Stimulated activated naive B cell treated with anti-CD40 and anti-IgM and Interleukin-4, amounts not matched to agents 10 μg/mL and 1 μg/mL and 100 μg/mL, for 72 hours (primary cell): ENCODE measurements at regions not wholly inside any gene's neighbourhood (a gene's known extent, or its start where the extent isn't known, plus 50 kb on each side); places are given as distances from the start of the nearest gene placed in this dataset.

Source experiments
- ATAC-seq, 2 donors: fragments of 150-1000 bp; cut with Tn5 transposase; replicated peaks; 2 replicates each; pipeline ENCODE4 v1.10.0; 2021; ENCODE audit warnings: moderate library complexity in 1 of 2
- DNase-seq: peaks from one replicate; pipeline ENCODE4 v3.0.0; 2021
- H3K27ac Mint-ChIP-seq: one replicate; pipeline ENCODE4 v1.8.0; 2022; ENCODE audit warnings: mild to moderate bottlenecking, mixed read lengths
- H3K27me3 Mint-ChIP-seq, 2 donors: one replicate each; pipeline ENCODE4 v1.8.0; 2022; ENCODE audit warnings: mixed read lengths in 2 of 2
- H3K36me3 Mint-ChIP-seq, 2 donors: one replicate each; pipeline ENCODE4 v1.8.0; 2022; ENCODE audit warnings: mixed read lengths in 2 of 2, mild to moderate bottlenecking in 1 of 2
- H3K4me1 Mint-ChIP-seq, 2 donors: one replicate each; pipeline ENCODE4 v1.8.0; 2022; ENCODE audit warnings: mixed read lengths in 2 of 2, mild to moderate bottlenecking in 1 of 2
- H3K4me3 Mint-ChIP-seq, 2 donors: one replicate each; pipeline ENCODE4 v1.8.0; 2022; ENCODE audit warnings: mild to moderate bottlenecking in 2 of 2, mixed read lengths in 2 of 2, moderate library complexity in 1 of 2
- H3K9me3 Mint-ChIP-seq, 2 donors: one replicate each; pipeline ENCODE4 v1.8.0; 2022; ENCODE audit warnings: mixed read lengths in 2 of 2, mild to moderate bottlenecking in 1 of 2

DNA sequence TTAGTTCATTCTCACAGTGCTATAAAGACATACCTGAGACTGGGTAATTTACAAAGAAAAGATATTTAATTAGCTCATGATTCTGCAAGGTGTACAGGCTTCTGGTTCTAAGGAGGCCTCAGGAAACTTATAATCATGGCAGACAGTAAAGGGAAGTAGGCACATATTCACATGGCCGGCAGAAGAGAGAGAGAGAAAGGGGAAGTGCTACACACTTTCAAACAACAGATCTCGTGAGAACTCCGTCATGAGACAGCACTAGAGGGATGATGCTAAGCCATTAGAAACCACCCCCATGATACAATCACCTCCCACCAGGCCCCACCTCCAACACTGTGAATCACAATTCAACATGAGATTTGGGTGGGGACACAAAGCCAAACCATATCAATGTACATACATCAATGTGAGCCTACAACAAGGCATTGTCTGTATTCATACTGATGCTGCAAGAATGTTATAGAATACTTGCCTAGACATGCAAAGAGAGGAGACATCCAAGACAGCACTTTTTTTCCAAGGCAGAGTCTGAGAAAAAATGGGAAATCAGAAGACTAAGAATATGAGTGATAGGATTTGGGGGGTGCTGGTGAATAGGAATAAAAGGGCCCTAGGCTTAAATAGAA is 114.8 kb upstream of the XYLT1 start:
- Mint-ChIP-seq H3K27ac (no peak overlapping the region), H3K36me3 (peaks cover 0 to 11% of the 10 kb centered on the region in 2 donors), H3K27me3 (peaks cover 27 to 34% of the 10 kb centered on the region in 2 donors), H3K4me1 (no peaks in the 10 kb centered on the region), H3K4me3 (no peak overlapping the region), H3K9me3 (peaks cover 17 to 27% of the 10 kb centered on the region in 2 donors)
- no peak for DNase-seq
- ATAC-seq, result peak in 1 of 2 donors; percentile 57

- H3K4me1 Mint-ChIP-seq, result peaks cover 4 to 7% of the 10 kb centered on the region in 2 donors
These were observed 108.5 kb upstream of the XYLT1 start for GRCh38 chr16:17578981-17579874.

GRCh38 chr16:17574256-17574655 is 103.5 kb upstream of the XYLT1 start:
- Mint-ChIP-seq H3K36me3 (no peaks in the 10 kb centered on the region), H3K4me3 (no peak overlapping the region), H3K9me3 (no peaks in the 10 kb centered on the region), H3K27me3 (peaks cover 8 to 10% of the 10 kb centered on the region in 2 donors), H3K4me1 (peaks cover 2 to 4% of the 10 kb centered on the region in 2 donors), H3K27ac (no peak overlapping the region)
- ATAC-seq, result no peak
- no peak for DNase-seq

More at GRCh38 chr16:17578981-17579874, 108.5 kb upstream of the XYLT1 start:
- Mint-ChIP-seq H3K36me3 (peaks cover 0 to 4% of the 10 kb centered on the region in 2 donors), H3K4me3 (peak overlapping the region in 1 of 2 donors; percentile 39), H3K27me3 (peaks cover 6 to 13% of the 10 kb centered on the region in 2 donors), H3K9me3 (peaks cover 5 to 11% of the 10 kb centered on the region in 2 donors), H3K27ac (no peak overlapping the region)
- peak; percentile 82 to 90 for ATAC-seq
- peak; percentile 46 for DNase-seq

- Mint-ChIP-seq H3K27me3 (peaks cover 8 to 10% of the 10 kb centered on the region in 2 donors), H3K4me3 (no peak overlapping the region), H3K36me3 (no peaks in the 10 kb centered on the region), H3K4me1 (no peaks in the 10 kb centered on the region), H3K27ac (no peak overlapping the region), H3K9me3 (no peaks in the 10 kb centered on the region)
- DNase-seq (no peak), ATAC-seq (no peak)
These were observed 101.4 kb upstream of the XYLT1 start for GRCh38 chr16:17572145-17572544.

GRCh38 chr16:17571499-17572093 is 100.8 kb upstream of the XYLT1 start:
- Mint-ChIP-seq H3K9me3 (no peaks in the 10 kb centered on the region), H3K27me3 (peaks cover 8 to 10% of the 10 kb centered on the region in 2 donors), H3K36me3 (no peaks in the 10 kb centered on the region), H3K27ac (no peak overlapping the region), H3K4me3 (no peak overlapping the region), H3K4me1 (no peaks in the 10 kb centered on the region)
- DNase-seq (no peak), ATAC-seq (no peak)

DNA sequence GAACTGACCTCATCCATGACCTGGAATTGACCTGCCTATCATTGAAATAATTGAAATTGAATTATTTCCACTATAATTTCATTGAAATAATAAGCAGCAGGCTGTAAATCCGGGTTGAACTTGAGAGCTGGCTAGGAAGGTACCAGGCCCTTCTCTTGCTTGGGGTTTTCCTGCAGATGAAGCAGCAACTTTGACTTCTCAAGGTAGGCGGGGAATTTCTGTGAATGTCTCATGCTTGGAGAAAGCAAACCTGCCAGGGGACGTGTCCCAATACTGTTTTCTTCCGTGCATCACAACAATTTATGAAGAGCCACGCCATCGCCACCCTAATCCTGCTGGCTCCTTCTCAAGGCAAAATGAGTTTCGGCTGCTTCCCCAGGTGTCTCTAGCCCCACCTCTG is 97.5 kb upstream of the XYLT1 start:
- ATAC-seq (no peak), DNase-seq (no peak)
- Mint-ChIP-seq H3K4me1 (peaks cover 0 to 2% of the 10 kb centered on the region in 2 donors), H3K27me3 (peaks cover 15 to 24% of the 10 kb centered on the region in 2 donors), H3K4me3 (no peak overlapping the region), H3K36me3 (peaks cover 0 to 1% of the 10 kb centered on the region in 2 donors), H3K9me3 (peaks cover 0 to 2% of the 10 kb centered on the region in 2 donors), H3K27ac (no peak overlapping the region)

- H3K9me3 Mint-ChIP-seq, result peaks cover 0 to 2% of the 10 kb centered on the region in 2 donors
- peaks cover 0 to 2% of the 10 kb centered on the region in 2 donors for H3K4me1 Mint-ChIP-seq
- H3K27ac Mint-ChIP-seq, result no peak overlapping the region
- no peak for DNase-seq
- no peak overlapping the region for H3K4me3 Mint-ChIP-seq
- H3K36me3 Mint-ChIP-seq, result peaks cover 0 to 1% of the 10 kb centered on the region in 2 donors
- H3K27me3 Mint-ChIP-seq, result peaks cover 20 to 31% of the 10 kb centered on the region in 2 donors
- no peak for ATAC-seq
These were observed 96.7 kb upstream of the XYLT1 start for GRCh38 chr16:17567455-17567854.

DNA sequence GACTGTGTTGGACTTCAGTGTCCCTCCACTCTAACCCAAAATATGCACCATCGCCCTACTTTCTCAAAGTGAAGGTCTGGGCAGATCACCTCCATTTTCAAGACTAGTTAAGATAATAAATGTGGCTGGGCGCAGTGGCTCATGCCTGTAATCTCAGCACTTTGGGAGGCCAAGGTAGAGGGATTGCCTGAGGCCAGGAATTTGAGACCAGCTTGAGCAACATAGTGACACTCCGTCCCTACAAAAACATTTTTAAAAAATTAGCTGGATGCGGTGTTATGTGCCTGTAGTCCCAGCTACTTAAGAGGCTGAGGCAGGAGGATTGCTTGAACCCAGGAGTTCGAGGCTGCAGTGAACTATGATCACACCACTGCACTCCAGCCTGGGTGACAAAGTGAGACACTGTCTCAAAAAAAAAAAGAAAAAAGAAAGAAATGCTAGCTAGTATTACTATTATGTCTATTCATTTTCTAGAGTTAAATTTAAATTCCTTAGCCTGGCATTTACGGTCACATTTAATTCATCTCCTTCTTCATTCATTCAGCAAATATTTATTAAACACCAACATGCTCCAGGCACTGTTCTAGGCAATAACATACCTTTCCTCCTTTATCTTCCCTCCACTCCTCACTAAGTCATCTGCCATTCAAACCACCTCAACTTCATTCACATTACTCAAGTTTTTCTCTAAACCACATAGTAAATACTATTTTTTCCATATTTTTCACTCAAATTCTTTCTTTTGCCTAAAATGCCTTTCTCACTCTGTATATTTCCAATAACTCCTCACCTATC is 96.1 kb upstream of the XYLT1 start:
- Mint-ChIP-seq H3K27ac (no peak overlapping the region), H3K4me1 (peaks cover 0 to 2% of the 10 kb centered on the region in 2 donors), H3K27me3 (peaks cover 23 to 34% of the 10 kb centered on the region in 2 donors), H3K9me3 (peaks cover 0 to 2% of the 10 kb centered on the region in 2 donors), H3K36me3 (peaks cover 0 to 1% of the 10 kb centered on the region in 2 donors), H3K4me3 (no peak overlapping the region)
- ATAC-seq, result no peak
- no peak for DNase-seq

- Mint-ChIP-seq H3K36me3 (peaks cover 0 to 1% of the 10 kb centered on the region in 2 donors), H3K27me3 (peaks cover 22 to 40% of the 10 kb centered on the region in 2 donors), H3K4me3 (no peak overlapping the region), H3K9me3 (peaks cover 0 to 2% of the 10 kb centered on the region in 2 donors), H3K27ac (no peak overlapping the region), H3K4me1 (peaks cover 0 to 2% of the 10 kb centered on the region in 2 donors)
- no peak for DNase-seq
- ATAC-seq, result no peak
These were observed 95.3 kb upstream of the XYLT1 start for GRCh38 chr16:17566075-17566474.

- ATAC-seq, result no peak
- Mint-ChIP-seq H3K36me3 (peaks cover 0 to 1% of the 10 kb centered on the region in 2 donors), H3K4me3 (no peak overlapping the region), H3K9me3 (peaks cover 0 to 2% of the 10 kb centered on the region in 2 donors), H3K27me3 (peaks cover 20 to 38% of the 10 kb centered on the region in 2 donors), H3K27ac (no peak overlapping the region), H3K4me1 (peaks cover 0 to 2% of the 10 kb centered on the region in 2 donors)
- DNase-seq, result no peak
These were observed 94.8 kb upstream of the XYLT1 start for GRCh38 chr16:17565605-17566004.

- peaks cover 0 to 2% of the 10 kb centered on the region in 2 donors for H3K9me3 Mint-ChIP-seq
- peaks cover 0 to 2% of the 10 kb centered on the region in 2 donors for H3K4me1 Mint-ChIP-seq
- peaks cover 0 to 1% of the 10 kb centered on the region in 2 donors for H3K36me3 Mint-ChIP-seq
- peaks cover 25 to 44% of the 10 kb centered on the region in 2 donors for H3K27me3 Mint-ChIP-seq
- no peak for DNase-seq
- ATAC-seq, result no peak
- no peak overlapping the region for H3K27ac Mint-ChIP-seq
- H3K4me3 Mint-ChIP-seq, result no peak overlapping the region
These were observed 94.1 kb upstream of the XYLT1 start for GRCh38 chr16:17564856-17565255.

DNA sequence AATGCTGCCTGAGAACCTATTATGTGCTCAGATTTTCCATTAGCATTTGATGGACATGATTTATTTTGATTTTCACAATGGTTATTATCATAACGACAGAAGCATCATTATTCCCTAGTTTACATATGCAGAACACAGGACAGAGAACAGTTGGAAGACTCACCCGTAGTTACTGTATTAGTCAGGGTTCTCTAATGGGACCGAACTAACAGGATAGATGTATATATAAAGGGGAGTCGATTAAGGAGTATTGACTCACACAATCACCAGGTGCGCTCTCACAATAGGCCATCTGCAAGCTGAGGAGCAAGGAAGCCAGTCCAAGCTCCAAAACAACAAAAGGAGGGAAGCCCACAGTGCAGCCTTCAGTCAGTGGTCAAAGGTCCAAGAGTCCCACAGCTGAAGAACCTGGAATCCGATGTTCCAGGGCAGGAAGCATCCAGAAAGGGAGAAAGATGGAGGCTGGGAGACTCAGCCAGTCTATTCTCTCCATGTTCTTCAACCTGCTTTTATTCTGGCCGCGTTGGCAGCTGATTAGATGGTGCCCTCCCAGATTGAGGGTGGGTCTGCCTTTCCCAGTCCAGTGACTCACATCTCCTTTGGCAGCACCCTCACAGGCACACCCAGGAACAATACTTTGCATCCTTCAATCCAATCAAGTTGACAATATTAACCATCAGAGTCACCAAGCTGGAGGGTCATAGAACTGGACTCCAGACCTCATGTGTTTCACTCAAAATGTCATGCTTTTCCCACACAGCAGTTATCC is 92.7 kb upstream of the XYLT1 start:
- no peak overlapping the region for H3K27ac Mint-ChIP-seq
- H3K27me3 Mint-ChIP-seq, result peaks cover 25 to 54% of the 10 kb centered on the region in 2 donors
- peaks cover 0 to 2% of the 10 kb centered on the region in 2 donors for H3K4me1 Mint-ChIP-seq
- H3K36me3 Mint-ChIP-seq, result peaks cover 0 to 1% of the 10 kb centered on the region in 2 donors
- no peak for DNase-seq
- peaks cover 0 to 2% of the 10 kb centered on the region in 2 donors for H3K9me3 Mint-ChIP-seq
- H3K4me3 Mint-ChIP-seq, result no peak overlapping the region
- ATAC-seq, result no peak

DNA sequence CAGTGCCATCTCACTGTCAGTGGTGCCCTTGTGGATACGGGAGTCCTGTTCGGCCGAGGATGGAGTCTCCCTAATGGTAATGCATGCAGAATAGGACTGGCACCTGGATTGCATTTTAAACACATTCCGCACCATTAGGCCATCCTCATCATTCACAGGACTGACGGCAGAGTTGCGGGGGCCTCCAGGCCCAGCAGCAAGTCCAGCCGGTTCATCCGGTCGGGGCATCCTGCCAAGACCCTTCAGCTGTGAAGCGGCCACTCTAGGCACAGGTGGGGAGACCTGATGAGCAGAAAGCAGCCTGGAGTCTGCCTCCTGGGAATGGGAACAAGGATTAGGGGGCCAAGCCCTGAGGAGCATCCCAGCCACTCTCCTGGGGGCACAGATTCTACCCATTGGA is 90.3 kb upstream of the XYLT1 start:
- H3K36me3 Mint-ChIP-seq, result no peaks in the 10 kb centered on the region
- DNase-seq (no peak), ATAC-seq (no peak)
- H3K27me3 Mint-ChIP-seq, result peaks cover 25 to 53% of the 10 kb centered on the region in 2 donors
- peaks cover 0 to 7% of the 10 kb centered on the region in 2 donors for H3K4me1 Mint-ChIP-seq
- H3K4me3 Mint-ChIP-seq, result no peak overlapping the region
- H3K9me3 Mint-ChIP-seq, result no peaks in the 10 kb centered on the region
- no peak overlapping the region for H3K27ac Mint-ChIP-seq
